Spleen (tissue), 7 donors: ENCODE measurements at regions not wholly inside any gene's neighbourhood (a gene's known extent, or its start where the extent isn't known, plus 50 kb on each side); places are given as distances from the start of the nearest gene placed in this dataset.

Source experiments
- POLR2A ChIP-seq, 3 donors: fragments of 450-650 bp; IDR thresholded peaks; one replicate each; pipeline ENCODE4 v1.5.1; 2017; ENCODE audit warnings: antibody characterized with exemption in 3 of 3, mild to moderate bottlenecking in 1 of 3
- POLR2AphosphoS5 ChIP-seq, 3 donors: sonication (generic); formaldehyde crosslinking; IDR thresholded peaks; one replicate each; pipeline ENCODE4 v1.5.1; 2017; ENCODE audit warnings: antibody characterized with exemption in 3 of 3
- TF ChIP-seq, protein P1 (sequence below), 11 experiments: fragments of 200-600 bp in 7 of 11; fragments of 450-650 bp in 4 of 11; sonication (generic) in 4 of 11; IDR thresholded peaks in 8 of 11; conservative IDR thresholded peaks in 3 of 11; 1 replicate in 7 of 11; 2 replicates in 4 of 11; pipeline versions ENCODE4 v1.4.0 to v1.8.0; 2016 to 2021; ENCODE audit warnings: antibody characterized with exemption in 11 of 11, inconsistent platforms in 4 of 11, mild to moderate bottlenecking in 1 of 11
- donor health status: DM: no; HTN: no; CAD: no; lungs with moderate emphysema.
- donor health status: DM: no; HTN: no; CAD: no.
- donor health status: DM: no; HTN: no; CAD: no.

DNA sequence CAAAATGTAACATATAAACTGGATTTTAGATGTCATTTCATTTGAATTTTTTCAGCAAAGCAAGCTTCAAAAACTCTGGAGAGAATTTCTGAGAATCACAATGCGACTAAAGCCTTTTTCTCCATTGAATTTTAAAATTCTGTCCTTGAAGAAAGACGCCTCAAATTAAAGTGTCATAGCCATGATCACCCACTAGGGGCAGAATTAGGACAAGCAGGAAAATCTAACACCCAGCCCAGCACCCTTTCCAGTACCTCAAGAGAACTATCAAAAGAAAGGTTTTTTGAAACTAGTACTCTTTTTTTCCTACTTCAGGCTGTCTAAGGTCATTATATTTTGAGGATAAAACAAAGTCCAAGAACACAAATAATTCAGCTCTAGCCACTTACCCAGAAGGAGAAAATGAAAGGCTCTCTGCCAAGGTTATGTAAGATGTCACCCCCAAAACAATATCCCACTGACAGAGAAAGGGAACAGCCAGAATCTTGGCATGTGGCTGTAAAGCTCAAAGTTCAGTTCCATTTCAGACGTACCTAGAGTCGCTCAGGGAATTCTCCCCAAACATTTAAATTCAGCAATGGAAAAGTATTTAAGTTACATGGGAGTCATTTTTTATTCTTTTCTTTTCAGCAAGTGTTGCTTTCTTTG is 299.4 kb downstream of the SNX13 start:
- TF ChIP-seq, protein P1, sequence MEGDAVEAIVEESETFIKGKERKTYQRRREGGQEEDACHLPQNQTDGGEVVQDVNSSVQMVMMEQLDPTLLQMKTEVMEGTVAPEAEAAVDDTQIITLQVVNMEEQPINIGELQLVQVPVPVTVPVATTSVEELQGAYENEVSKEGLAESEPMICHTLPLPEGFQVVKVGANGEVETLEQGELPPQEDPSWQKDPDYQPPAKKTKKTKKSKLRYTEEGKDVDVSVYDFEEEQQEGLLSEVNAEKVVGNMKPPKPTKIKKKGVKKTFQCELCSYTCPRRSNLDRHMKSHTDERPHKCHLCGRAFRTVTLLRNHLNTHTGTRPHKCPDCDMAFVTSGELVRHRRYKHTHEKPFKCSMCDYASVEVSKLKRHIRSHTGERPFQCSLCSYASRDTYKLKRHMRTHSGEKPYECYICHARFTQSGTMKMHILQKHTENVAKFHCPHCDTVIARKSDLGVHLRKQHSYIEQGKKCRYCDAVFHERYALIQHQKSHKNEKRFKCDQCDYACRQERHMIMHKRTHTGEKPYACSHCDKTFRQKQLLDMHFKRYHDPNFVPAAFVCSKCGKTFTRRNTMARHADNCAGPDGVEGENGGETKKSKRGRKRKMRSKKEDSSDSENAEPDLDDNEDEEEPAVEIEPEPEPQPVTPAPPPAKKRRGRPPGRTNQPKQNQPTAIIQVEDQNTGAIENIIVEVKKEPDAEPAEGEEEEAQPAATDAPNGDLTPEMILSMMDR (IDR thresholded peaks at IDR 0.05 in 8 of 11, conservative IDR thresholded peaks at IDR 0.05 in 3 of 11): peak in 10 of 11 experiments; percentile 22 to 71 (median 54)
- TF ChIP-seq POLR2A (IDR thresholded peaks at IDR 0.05): no peak
- no peak for TF ChIP-seq POLR2AphosphoS5 (IDR thresholded peaks at IDR 0.05)
